GM12891 (cell line): ENCODE measurements at regions not wholly inside any gene's neighbourhood (a gene's known extent, or its start where the extent isn't known, plus 50 kb on each side); places are given as distances from the start of the nearest gene placed in this dataset.

Experiments
- PAX5 ChIP-seq: IDR thresholded peaks from 2 replicates; pipeline ENCODE4 v1.6.1; 2011; ENCODE audit warnings: low read length, moderate library complexity, mild to moderate bottlenecking; ENCODE audit not compliant: insufficient read depth, severe bottlenecking
- POLR2A ChIP-seq: IDR thresholded peaks from 2 replicates; pipeline ENCODE4 v1.6.1; 2011; ENCODE audit warnings: low read depth, low read length, control low read depth
- POLR2AphosphoS5 ChIP-seq: IDR thresholded peaks from 2 replicates; pipeline ENCODE4 v1.6.1; 2011; ENCODE audit warnings: low read depth, low read length, control low read depth
- SPI1 ChIP-seq: IDR thresholded peaks from 2 replicates; pipeline ENCODE4 v1.6.1; 2011; ENCODE audit warnings: low read depth, low read length, control low read depth
- TAF1 ChIP-seq: IDR thresholded peaks from 2 replicates; pipeline ENCODE4 v1.6.1; 2011; ENCODE audit warnings: low read depth, low read length, control low read depth

- TF ChIP-seq POLR2A (no peak), POLR2AphosphoS5 (no peak), PAX5 (no peak), TAF1 (no peak), SPI1 (no peak)
Measured at GRCh38 chr12:84038242-84038641, 874.4 kb downstream of the SLC6A15 start.
